ENCODE measurements at regions not wholly inside any gene's neighbourhood (a gene's known extent, or its start where the extent isn't known, plus 50 kb on each side); places are given as distances from the start of the nearest gene placed in this dataset.

GRCh38 chr15:46229263-46229662 lies 594.4 kb downstream of the SQOR start:
- no peaks in the 10 kb centered on the region for H3K36me3 ChIP-seq
- H3K27me3 ChIP-seq, result no peaks in the 10 kb centered on the region
- DNase-seq, result no peak
- no peak overlapping the region for H3K9ac ChIP-seq (ENCODE audit: low read depth in 2 of 2, low read length in 2 of 2)
- no peak for TF ChIP-seq CTCF (IDR thresholded peaks at IDR 0.05)
- H3K9me3 ChIP-seq, result no peaks in the 10 kb centered on the region
- H3K27ac ChIP-seq, result no peak overlapping the region
- no peaks in the 10 kb centered on the region for H3K4me1 ChIP-seq
- intact Hi-C loops (cut with DNase I), result no loop called here
- H3K4me3 ChIP-seq, result no peak overlapping the region

DNA sequence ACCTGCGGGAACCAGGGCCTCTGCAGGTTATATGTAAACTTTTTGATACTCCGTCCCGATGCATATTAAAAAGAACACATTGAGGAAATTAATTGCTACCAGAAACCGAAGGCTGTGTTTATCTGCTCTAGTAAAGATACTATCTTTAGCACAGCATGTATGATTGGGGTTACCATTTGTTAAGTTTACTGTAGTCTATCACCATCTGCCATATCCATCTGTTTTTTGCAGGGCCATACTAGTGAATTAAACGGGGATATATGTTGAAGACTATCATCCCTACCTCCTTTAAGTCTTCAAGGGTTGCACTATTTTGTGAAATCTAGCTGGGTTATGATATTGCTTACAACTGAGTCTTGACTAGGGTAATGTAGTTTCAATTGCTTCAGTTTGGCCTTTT lies 597.0 kb downstream of the SQOR start:
- no peaks in the 10 kb centered on the region for H3K4me1 ChIP-seq
- H3K27ac ChIP-seq, result no peak overlapping the region
- H3K9me3 ChIP-seq, result no peaks in the 10 kb centered on the region
- H3K27me3 ChIP-seq, result no peaks in the 10 kb centered on the region
- intact Hi-C loops (cut with DNase I), result no loop called here
- no peak for DNase-seq
- no peak overlapping the region for H3K4me3 ChIP-seq
- TF ChIP-seq CTCF (IDR thresholded peaks at IDR 0.05), result no peak
- H3K36me3 ChIP-seq, result no peaks in the 10 kb centered on the region
- no peak overlapping the region for H3K9ac ChIP-seq (ENCODE audit: low read depth in 2 of 2, low read length in 2 of 2)

DNA sequence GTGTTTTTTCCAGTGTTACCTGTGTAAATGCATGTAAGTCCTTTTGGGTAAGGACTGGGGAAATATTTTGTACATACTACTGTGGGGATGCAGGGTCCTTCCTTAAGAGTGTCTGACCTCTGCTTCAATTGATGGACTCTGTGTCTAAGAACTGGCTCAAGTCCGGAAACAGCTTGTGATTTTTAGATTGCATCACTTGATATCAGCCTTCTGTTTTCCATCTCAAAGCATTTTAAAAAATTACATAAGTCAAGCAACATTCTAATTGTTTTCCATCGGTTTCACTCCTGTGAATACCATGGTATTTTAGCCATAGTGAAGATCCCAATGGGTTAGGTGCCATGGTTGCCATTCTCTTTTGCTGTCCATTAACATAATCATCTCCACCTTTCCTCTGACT lies 597.6 kb downstream of the SQOR start:
- Histone ChIP-seq H3K27me3 (no peaks in the 10 kb centered on the region), H3K9me3 (no peaks in the 10 kb centered on the region), H3K4me1 (no peaks in the 10 kb centered on the region), H3K36me3 (no peaks in the 10 kb centered on the region), H3K9ac (ENCODE audit: low read depth in 2 of 2, low read length in 2 of 2) (no peak overlapping the region), H3K4me3 (no peak overlapping the region), H3K27ac (no peak overlapping the region)
- intact Hi-C loops (cut with DNase I), result no loop called here
- no peak for DNase-seq
- TF ChIP-seq CTCF (IDR thresholded peaks at IDR 0.05), result no peak

DNA sequence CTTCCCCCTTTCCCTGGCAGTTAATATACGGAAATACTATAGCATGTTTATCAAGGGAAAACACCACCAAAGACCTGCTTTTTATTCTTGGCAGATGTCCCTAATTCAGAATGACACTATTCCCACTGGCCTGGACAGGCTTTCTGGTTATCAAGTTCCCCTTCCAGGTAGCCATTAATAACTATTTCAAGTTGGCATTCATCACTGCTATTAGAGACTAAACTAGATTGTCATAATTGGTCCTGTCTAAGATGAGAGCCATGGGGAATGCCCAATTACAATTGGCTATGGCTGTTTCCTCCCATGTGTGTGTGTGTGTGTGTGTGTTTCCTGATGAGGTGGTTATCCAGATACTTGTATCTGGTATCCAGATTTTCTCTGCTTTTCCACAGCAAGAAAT lies 608.1 kb downstream of the SQOR start:
- no peak overlapping the region for H3K27ac ChIP-seq
- H3K4me3 ChIP-seq, result no peak overlapping the region
- TF ChIP-seq CTCF (IDR thresholded peaks at IDR 0.05), result no peak
- intact Hi-C loops (cut with DNase I), result no loop called here
- no peak overlapping the region for H3K9ac ChIP-seq (ENCODE audit: low read depth in 2 of 2, low read length in 2 of 2)
- H3K36me3 ChIP-seq, result no peaks in the 10 kb centered on the region
- no peaks in the 10 kb centered on the region for H3K27me3 ChIP-seq
- DNase-seq, result no peak
- H3K9me3 ChIP-seq, result no peaks in the 10 kb centered on the region
- H3K4me1 ChIP-seq, result no peaks in the 10 kb centered on the region

- H3K27ac ChIP-seq, result no peak overlapping the region
- DNase-seq, result no peak
- H3K27me3 ChIP-seq, result no peaks in the 10 kb centered on the region
- no peak for TF ChIP-seq CTCF (IDR thresholded peaks at IDR 0.05)
- no peaks in the 10 kb centered on the region for H3K4me1 ChIP-seq
- H3K9ac ChIP-seq (ENCODE audit: low read depth in 2 of 2, low read length in 2 of 2), result no peak overlapping the region
- no peaks in the 10 kb centered on the region for H3K36me3 ChIP-seq
- H3K4me3 ChIP-seq, result no peak overlapping the region
- intact Hi-C loops (cut with DNase I), result no loop called here
- no peaks in the 10 kb centered on the region for H3K9me3 ChIP-seq
Observed at GRCh38 chr15:46251903-46252302, 617.1 kb downstream of the SQOR start.

DNA sequence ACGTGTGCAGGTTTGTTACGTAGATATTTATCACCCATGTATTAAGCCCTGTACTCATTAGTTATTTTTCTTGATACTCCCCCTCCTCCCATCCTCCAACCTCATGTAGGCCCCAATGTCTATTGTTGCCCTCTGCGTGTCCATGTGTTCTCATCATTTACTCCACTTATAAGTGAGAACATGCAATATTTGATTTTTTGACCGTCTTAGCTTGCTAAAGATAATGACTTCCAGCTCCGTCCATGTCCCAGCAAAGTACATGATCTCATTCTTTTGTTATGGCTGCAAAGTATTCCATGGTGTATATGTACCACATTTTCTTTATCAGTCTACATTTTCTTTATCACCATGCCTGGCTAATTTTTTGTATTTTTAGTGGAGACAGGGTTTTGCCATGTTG lies 623.2 kb downstream of the SQOR start:
- H3K4me3 ChIP-seq, result no peak overlapping the region
- H3K27ac ChIP-seq, result no peak overlapping the region
- intact Hi-C loops (cut with DNase I), result no loop called here
- H3K9me3 ChIP-seq, result no peaks in the 10 kb centered on the region
- H3K36me3 ChIP-seq, result no peaks in the 10 kb centered on the region
- no peaks in the 10 kb centered on the region for H3K4me1 ChIP-seq
- H3K9ac ChIP-seq (ENCODE audit: low read depth in 2 of 2, low read length in 2 of 2), result no peak overlapping the region
- no peaks in the 10 kb centered on the region for H3K27me3 ChIP-seq
- DNase-seq, result no peak
- TF ChIP-seq CTCF (IDR thresholded peaks at IDR 0.05), result no peak

All from colonic mucosa (tissue), 4 donors.